ENCODE measurements at regions not wholly inside any gene's neighbourhood (a gene's known extent, or its start where the extent isn't known, plus 50 kb on each side); places are given as distances from the start of the nearest gene placed in this dataset.

- no peak for TF ChIP-seq CHD2 (IDR thresholded peaks at IDR 0.05; ENCODE audit: low read length, partially characterized antibody)
- TF ChIP-seq, protein P1, sequence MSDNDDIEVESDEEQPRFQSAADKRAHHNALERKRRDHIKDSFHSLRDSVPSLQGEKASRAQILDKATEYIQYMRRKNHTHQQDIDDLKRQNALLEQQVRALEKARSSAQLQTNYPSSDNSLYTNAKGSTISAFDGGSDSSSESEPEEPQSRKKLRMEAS (IDR thresholded peaks at IDR 0.05): no peak
- TF ChIP-seq, protein P2, sequence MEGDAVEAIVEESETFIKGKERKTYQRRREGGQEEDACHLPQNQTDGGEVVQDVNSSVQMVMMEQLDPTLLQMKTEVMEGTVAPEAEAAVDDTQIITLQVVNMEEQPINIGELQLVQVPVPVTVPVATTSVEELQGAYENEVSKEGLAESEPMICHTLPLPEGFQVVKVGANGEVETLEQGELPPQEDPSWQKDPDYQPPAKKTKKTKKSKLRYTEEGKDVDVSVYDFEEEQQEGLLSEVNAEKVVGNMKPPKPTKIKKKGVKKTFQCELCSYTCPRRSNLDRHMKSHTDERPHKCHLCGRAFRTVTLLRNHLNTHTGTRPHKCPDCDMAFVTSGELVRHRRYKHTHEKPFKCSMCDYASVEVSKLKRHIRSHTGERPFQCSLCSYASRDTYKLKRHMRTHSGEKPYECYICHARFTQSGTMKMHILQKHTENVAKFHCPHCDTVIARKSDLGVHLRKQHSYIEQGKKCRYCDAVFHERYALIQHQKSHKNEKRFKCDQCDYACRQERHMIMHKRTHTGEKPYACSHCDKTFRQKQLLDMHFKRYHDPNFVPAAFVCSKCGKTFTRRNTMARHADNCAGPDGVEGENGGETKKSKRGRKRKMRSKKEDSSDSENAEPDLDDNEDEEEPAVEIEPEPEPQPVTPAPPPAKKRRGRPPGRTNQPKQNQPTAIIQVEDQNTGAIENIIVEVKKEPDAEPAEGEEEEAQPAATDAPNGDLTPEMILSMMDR (IDR thresholded peaks at IDR 0.05): no peak
- TF ChIP-seq EP300 (IDR thresholded peaks at IDR 0.05): no peak
- TF ChIP-seq POLR2A (IDR thresholded peaks at IDR 0.05; ENCODE audit: low read length): no peak
These were observed 196.7 kb downstream of the HGF start for GRCh38 chr7:81573128-81573527.
